ENCODE measurements at regions not wholly inside any gene's neighbourhood (a gene's known extent, or its start where the extent isn't known, plus 50 kb on each side); places are given as distances from the start of the nearest gene placed in this dataset.

- no peak for DNase-seq
Observed at GRCh38 chr9:18075253-18075952, 398.6 kb upstream of the ADAMTSL1 start.

- DNase-seq, result no peak
Observed at GRCh38 chr9:18077941-18078678, 395.8 kb upstream of the ADAMTSL1 start.

GRCh38 chr9:18092138-18092537 is 381.8 kb upstream of the ADAMTSL1 start:
- DNase-seq, result no peak

GRCh38 chr9:18106006-18106560 is 367.9 kb upstream of the ADAMTSL1 start:
- no peak for DNase-seq

GRCh38 chr9:18109675-18110074 is 364.3 kb upstream of the ADAMTSL1 start:
- no peak for DNase-seq

- DNase-seq, result no peak
Observed at GRCh38 chr9:18111146-18111545, 362.8 kb upstream of the ADAMTSL1 start.

- no peak for DNase-seq
Observed at GRCh38 chr9:18114559-18115475, 359.1 kb upstream of the ADAMTSL1 start.

- no peak for DNase-seq
Observed at GRCh38 chr9:18118268-18118667, 355.7 kb upstream of the ADAMTSL1 start.

GRCh38 chr9:18122171-18122570 is 351.8 kb upstream of the ADAMTSL1 start:
- DNase-seq, result no peak

- DNase-seq, result no peak
Observed at GRCh38 chr9:18124760-18125159, 349.2 kb upstream of the ADAMTSL1 start.

GRCh38 chr9:18126831-18127498 is 347.0 kb upstream of the ADAMTSL1 start:
- no peak for DNase-seq

- DNase-seq, result no peak
Observed at GRCh38 chr9:18127499-18127875, 346.5 kb upstream of the ADAMTSL1 start.

- no peak for DNase-seq
Observed at GRCh38 chr9:18129809-18130334, 344.1 kb upstream of the ADAMTSL1 start.

- no peak for DNase-seq
Observed at GRCh38 chr9:18136354-18136994, 337.5 kb upstream of the ADAMTSL1 start.

GRCh38 chr9:18137815-18138214 is 336.1 kb upstream of the ADAMTSL1 start:
- DNase-seq, result no peak

GRCh38 chr9:18138656-18139055 is 335.3 kb upstream of the ADAMTSL1 start:
- DNase-seq, result no peak

GRCh38 chr9:18141681-18142080 is 332.3 kb upstream of the ADAMTSL1 start:
- no peak for DNase-seq

- DNase-seq, result no peak
Observed at GRCh38 chr9:18143073-18143745, 330.7 kb upstream of the ADAMTSL1 start.

- no peak for DNase-seq
Observed at GRCh38 chr9:18146329-18146728, 327.6 kb upstream of the ADAMTSL1 start.

GRCh38 chr9:18149471-18150011 is 324.4 kb upstream of the ADAMTSL1 start:
- no peak for DNase-seq

GRCh38 chr9:18154661-18155060 is 319.3 kb upstream of the ADAMTSL1 start:
- DNase-seq, result no peak
